ENCODE measurements at regions not wholly inside any gene's neighbourhood (a gene's known extent, or its start where the extent isn't known, plus 50 kb on each side); places are given as distances from the start of the nearest gene placed in this dataset.
A peak's percentile ranks its signal among the peaks of the same experiment; 100 is the strongest.

GRCh38 chr13:106797081-106797640, 229.2 kb upstream of the ARGLU1 start:
- Histone ChIP-seq H3K27me3 (ENCODE audit: control insufficient read depth in 3 of 3, insufficient read depth in 3 of 3, low read length in 2 of 3) (no peaks in the 10 kb centered on the region), H3K9me3 (ENCODE audit: control insufficient read depth in 4 of 4, insufficient read depth in 3 of 4, low read length in 3 of 4) (no peaks in the 10 kb centered on the region), H3K27ac (ENCODE audit: low read depth in 1 of 2, low read length in 1 of 2) (no peak overlapping the region), H3K4me3 (no peak overlapping the region), H3K9ac (ENCODE audit: insufficient read depth in 1 of 2, low read length in 2 of 2) (no peak overlapping the region), H3K36me3 (ENCODE audit: control insufficient read depth in 4 of 4, insufficient read depth in 4 of 4, low read length in 4 of 4) (no peaks in the 10 kb centered on the region), H3K4me1 (ENCODE audit: control insufficient read depth in 5 of 5, insufficient read depth in 5 of 5, low read length in 5 of 5) (peaks cover 0 to 6% (median 0%) of the 10 kb centered on the region in 5 donors)
- WGBS, 2 donors, result 92 to 93% methylated on average over 9 of the region's 9 CpGs
- no peak for DNase-seq
- ATAC-seq (ENCODE audit: insufficient read depth, low FRiP score), result no peak
- TF ChIP-seq CTCF (IDR thresholded peaks at IDR 0.05; ENCODE audit: control extremely low read depth, extremely low read depth), result no peak

GRCh38 chr13:106796280-106797047, 228.5 kb upstream of the ARGLU1 start:
- Histone ChIP-seq H3K27ac (ENCODE audit: low read depth in 1 of 2, low read length in 1 of 2) (no peak overlapping the region), H3K36me3 (ENCODE audit: control insufficient read depth in 4 of 4, insufficient read depth in 4 of 4, low read length in 4 of 4) (no peaks in the 10 kb centered on the region), H3K27me3 (ENCODE audit: control insufficient read depth in 3 of 3, insufficient read depth in 3 of 3, low read length in 2 of 3) (no peaks in the 10 kb centered on the region), H3K4me3 (no peak overlapping the region), H3K9ac (ENCODE audit: insufficient read depth in 1 of 2, low read length in 2 of 2) (peak overlapping the region in 1 of 2 donors; percentile 34), H3K4me1 (ENCODE audit: control insufficient read depth in 5 of 5, insufficient read depth in 5 of 5, low read length in 5 of 5) (peaks cover 0 to 6% (median 0%) of the 10 kb centered on the region in 5 donors), H3K9me3 (ENCODE audit: control insufficient read depth in 4 of 4, insufficient read depth in 3 of 4, low read length in 3 of 4) (no peaks in the 10 kb centered on the region)
- no peak for TF ChIP-seq CTCF (IDR thresholded peaks at IDR 0.05; ENCODE audit: control extremely low read depth, extremely low read depth)
- 56 to 60% methylated on average over 16 of the region's 16 CpGs for WGBS, 2 donors
- DNase-seq, result peak in 1 of 3 donors; percentile 30
- ATAC-seq (ENCODE audit: insufficient read depth, low FRiP score), result no peak

GRCh38 chr13:106795847-106796246, 227.9 kb upstream of the ARGLU1 start:
- peaks cover 0 to 6% (median 0%) of the 10 kb centered on the region in 5 donors for H3K4me1 ChIP-seq (ENCODE audit: control insufficient read depth in 5 of 5, insufficient read depth in 5 of 5, low read length in 5 of 5)
- H3K9me3 ChIP-seq (ENCODE audit: control insufficient read depth in 4 of 4, insufficient read depth in 3 of 4, low read length in 3 of 4), result no peaks in the 10 kb centered on the region
- no peaks in the 10 kb centered on the region for H3K36me3 ChIP-seq (ENCODE audit: control insufficient read depth in 4 of 4, insufficient read depth in 4 of 4, low read length in 4 of 4)
- no peak for TF ChIP-seq CTCF (IDR thresholded peaks at IDR 0.05; ENCODE audit: control extremely low read depth, extremely low read depth)
- H3K4me3 ChIP-seq, result no peak overlapping the region
- H3K27me3 ChIP-seq (ENCODE audit: control insufficient read depth in 3 of 3, insufficient read depth in 3 of 3, low read length in 2 of 3), result no peaks in the 10 kb centered on the region
- H3K9ac ChIP-seq (ENCODE audit: insufficient read depth in 1 of 2, low read length in 2 of 2), result peak overlapping the region in 1 of 2 donors; percentile 34
- H3K27ac ChIP-seq (ENCODE audit: low read depth in 1 of 2, low read length in 1 of 2), result no peak overlapping the region
- WGBS, 2 donors, result 55 to 62% methylated on average over 9 of the region's 9 CpGs
- no peak for ATAC-seq (ENCODE audit: insufficient read depth, low FRiP score)
- peak in 1 of 3 donors; percentile 46 for DNase-seq

Measured in lung (tissue), 11 donors.